Stimulated activated CD4-positive, alpha-beta T cell treated with anti-CD3 and anti-CD28 coated beads, Interleukin-4, amount 100 ng/mL, for 48 hours (primary cell): ENCODE measurements at regions not wholly inside any gene's neighbourhood (a gene's known extent, or its start where the extent isn't known, plus 50 kb on each side); places are given as distances from the start of the nearest gene placed in this dataset.
"Not testable (repeated sequence)": the region's sequence is repeated elsewhere in the genome, so short reads cannot be mapped to it uniquely, and the experiment has no call there.

Experiments used
- DNase-seq, 2 donors: peaks; one replicate each; pipeline ENCODE4 v3.0.0-alpha.2; 2020; ENCODE audit warnings: low read depth in 2 of 2

DNA sequence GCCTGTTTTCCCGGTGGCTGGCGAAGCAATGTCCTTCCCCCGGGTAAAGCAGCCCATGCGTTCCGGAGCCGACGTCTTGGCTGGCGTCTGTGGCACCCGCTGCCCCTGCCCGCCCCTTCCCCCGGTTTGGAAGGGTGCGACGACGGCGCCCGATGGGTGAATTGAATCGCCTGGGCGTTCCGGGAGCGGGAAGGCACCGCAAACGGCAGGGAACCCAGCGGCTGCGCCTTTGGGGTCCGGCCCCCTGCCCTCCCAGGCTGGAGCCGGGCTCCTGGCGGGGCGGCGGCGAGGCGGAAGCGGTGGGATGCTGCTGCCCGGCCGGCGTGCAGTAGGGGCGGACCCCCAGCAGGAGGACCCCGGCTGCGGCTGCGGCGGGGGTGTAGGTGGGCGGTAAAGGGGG lies 123.6 kb upstream of the RHOU start:
- DNase-seq = not testable (repeated sequence)

DNA sequence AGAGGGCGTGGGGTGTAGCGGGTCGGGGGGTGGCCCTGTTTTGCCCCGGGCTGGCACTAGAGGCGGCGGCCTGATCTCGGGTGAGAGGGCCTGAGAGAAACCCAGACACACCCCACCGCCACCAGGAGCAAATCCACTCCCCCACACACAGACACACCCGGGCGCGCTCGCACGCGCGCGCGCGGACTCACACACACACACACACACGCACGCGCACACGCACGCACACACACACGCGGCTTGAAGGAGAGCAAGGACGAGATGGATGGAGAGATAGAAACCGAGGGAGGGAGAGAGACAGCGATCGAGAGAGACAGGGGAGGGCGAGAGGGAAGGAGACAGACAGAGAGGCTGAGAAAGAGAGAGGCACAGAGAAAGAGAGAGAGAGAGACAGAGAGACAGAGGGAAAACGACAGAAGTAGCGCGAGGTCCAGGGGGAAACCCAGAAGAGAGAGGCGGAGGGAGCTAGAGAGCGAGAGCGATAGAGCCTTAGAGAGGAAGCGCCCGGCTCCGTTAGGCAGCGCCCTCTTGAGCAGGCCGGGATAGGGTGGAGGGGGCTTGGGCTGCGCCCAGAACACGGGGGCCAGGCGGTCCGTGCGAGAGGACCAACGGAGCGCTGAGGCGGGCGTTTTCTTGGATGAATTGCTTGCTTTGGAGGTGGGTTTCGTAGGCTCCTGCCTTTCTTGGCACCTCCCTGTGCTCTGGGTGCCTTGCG lies 113.1 kb upstream of the RHOU start:
- DNase-seq = not testable (repeated sequence)

DNA sequence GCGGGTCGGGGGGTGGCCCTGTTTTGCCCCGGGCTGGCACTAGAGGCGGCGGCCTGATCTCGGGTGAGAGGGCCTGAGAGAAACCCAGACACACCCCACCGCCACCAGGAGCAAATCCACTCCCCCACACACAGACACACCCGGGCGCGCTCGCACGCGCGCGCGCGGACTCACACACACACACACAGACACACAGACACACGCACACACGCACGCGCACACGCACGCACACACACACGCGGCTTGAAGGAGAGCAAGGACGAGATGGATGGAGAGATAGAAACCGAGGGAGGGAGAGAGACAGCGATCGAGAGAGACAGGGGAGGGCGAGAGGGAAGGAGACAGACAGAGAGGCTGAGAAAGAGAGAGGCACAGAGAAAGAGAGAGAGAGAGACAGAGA lies 108.8 kb upstream of the RHOU start:
- not testable (repeated sequence) for DNase-seq

DNA sequence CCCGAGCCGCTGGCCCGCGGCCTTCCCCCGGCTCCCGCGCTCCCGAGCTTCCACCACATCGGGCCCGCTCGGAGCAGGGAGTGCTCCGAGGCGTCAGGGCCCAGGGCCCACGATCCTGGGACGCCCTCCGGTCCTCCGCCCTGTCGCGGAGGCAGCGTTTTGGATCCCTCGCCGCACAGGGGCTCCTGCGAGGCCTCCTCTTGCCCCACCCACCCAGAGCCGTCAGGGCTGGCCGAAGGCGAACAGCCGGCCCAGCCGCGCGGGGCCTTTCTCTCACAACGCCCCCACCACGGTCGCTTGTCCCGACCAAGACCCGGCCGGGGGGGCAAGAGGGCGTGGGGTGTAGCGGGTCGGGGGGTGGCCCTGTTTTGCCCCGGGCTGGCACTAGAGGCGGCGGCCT lies 102.4 kb upstream of the RHOU start:
- not testable (repeated sequence) for DNase-seq

DNA sequence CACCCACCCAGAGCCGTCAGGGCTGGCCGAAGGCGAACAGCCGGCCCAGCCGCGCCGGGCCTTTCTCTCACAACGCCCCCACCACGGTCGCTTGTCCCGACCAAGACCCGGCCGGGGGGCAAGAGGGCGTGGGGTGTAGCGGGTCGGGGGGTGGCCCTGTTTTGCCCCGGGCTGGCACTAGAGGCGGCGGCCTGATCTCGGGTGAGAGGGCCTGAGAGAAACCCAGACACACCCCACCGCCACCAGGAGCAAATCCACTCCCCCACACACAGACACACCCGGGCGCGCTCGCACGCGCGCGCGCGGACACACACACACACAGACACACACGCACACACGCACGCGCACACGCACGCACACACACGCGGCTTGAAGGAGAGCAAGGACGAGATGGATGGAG lies 100.0 kb upstream of the RHOU start:
- DNase-seq = peak in 1 of 2 donors; percentile 29

DNA sequence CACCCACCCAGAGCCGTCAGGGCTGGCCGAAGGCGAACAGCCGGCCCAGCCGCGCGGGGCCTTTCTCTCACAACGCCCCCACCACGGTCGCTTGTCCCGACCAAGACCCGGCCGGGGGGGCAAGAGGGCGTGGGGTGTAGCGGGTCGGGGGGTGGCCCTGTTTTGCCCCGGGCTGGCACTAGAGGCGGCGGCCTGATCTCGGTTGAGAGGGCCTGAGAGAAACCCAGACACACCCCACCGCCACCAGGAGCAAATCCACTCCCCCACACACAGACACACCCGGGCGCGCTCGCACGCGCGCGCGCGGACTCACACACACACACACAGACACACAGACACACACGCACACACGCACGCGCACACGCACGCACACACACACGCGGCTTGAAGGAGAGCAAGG lies 97.8 kb upstream of the RHOU start:
- DNase-seq = not testable (repeated sequence)

DNA sequence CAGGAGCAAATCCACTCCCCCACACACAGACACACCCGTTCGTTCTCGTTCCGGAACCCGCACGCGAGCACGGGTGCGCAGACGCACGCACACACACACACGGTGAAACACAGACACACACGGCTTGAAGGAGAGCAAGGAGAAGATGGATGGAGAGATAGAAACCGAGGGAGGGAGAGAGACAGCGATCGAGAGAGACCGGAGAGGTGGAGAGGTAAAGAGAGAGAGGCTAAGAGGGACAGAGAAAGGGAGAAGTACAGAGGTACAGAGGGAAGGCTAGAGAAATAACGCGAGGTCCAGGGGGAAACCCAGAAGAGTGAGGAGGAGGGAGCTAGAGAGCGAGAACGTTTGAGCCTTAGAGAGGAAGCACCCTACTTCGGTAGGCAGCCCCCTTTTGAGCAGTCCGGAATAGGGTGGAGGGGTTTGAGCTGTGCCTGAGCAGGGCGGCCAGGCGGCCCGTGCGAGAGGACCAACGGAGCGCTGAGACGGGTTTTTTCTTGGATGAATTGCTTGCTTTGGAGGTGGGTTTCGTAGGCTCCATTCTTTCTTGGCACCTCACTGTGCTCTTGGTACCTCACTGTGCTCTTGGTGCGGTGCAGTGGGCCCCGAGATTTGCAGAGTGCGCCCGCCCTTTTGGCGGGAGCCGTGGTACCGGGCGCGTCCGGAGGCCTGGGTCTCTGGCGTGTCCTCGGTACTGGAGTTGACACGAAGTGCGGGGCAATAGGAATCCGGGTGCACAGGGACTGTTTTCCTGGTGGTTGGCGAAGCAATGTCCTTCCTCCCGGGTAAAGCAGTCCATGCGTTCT lies 88.4 kb upstream of the RHOU start:
- DNase-seq = peak in 1 of 2 donors; percentile 11

DNA sequence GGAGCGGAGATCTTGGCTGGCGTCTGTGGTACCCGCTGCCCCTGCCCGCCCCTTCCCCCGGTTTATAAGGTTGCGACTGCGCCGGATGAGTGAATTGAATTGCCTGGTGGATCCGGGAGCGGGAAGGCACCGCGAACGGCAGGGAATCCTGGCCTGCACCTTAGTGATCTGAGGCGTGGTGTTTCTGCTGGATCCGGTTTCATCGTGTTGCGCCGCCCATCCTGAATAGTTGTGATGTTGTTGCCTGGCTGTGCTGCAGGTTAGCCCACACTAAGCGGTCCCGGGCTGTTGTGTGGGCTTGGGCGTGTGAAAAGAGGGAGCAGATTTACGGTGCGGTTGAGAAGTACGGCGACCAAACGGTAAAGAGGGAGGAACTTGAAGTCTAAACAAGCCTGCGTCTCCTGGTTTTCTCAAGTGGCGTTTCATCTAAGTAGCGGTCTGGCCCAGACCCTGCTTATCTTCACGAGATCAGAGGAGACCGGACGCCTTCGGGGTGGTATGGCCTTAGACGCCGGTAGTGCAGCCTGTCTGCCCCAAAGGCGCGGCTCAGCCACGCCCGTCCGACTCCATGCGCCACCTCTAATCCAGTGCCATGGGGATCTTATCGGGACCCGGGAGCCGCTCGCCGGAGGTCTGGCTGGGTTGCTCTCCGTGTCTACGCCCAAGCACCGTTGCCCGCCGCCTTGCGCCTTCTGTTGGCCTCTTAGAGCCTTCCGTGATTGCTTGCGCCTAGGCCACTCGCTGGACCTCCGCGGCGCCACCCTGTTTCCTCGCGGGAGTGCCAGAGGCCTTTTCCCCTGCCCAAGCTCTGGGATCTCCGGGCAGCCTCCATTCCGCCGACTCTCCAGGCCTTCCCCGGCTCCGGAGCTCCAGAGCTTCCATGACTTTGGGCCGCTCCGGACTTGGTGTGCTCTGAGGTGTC lies 87.5 kb upstream of the RHOU start:
- peak; percentile 10 to 15 for DNase-seq

DNA sequence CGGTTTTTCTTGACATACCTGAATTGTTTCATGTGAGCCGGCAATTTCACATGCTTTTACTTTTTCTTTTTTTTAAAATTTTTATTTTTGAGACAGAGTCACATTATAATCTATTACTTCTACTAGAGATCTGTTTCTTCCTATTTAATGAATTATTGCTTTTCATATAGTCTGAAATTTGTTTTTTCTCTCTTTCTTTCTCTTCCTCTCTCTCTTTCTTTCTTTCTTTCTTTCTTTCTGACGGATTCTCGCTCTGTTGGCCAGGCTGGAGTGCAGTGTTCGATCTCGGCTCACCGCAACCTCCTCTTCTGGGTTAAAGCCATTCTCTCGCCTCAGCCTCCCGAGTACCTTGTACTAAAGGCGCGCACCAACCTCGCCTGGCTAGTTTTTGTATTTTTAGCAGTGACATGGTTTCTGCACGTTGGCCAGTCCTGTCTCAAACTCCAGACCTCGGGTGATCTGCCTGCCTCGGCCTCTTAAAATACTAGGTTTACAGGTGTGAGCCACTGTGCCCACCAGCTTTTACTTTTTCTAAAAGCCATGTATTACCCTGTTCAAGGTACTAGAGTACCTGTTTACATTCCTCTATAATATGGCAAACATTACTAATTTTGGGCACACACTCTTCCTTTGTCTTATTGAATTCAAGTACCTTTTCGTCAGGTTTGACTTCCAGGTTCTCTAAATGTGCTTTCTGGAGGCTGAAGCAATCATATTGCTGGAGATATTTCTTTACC lies 86.5 kb upstream of the RHOU start:
- DNase-seq = no peak

DNA sequence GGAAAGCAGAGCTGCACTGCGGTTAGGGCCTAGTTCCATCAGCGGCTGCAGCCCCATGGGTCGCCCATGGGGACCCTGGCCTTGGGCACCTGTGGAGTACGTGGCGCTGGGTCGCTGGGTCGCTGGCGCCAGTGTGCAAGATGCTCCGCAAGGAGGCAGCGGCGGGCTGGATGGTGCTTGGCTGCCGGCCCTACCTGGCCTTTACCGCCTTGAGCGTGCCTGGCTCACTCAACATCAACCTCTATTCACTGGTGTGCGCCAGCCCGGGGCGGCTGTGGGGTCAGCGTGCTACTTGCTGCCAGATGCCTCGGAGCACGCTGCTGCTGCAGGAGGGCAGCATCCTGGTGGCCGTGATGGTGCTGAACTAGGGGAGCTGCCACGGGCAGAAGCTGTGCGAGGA lies 85.1 kb upstream of the RHOU start:
- DNase-seq = no peak

DNA sequence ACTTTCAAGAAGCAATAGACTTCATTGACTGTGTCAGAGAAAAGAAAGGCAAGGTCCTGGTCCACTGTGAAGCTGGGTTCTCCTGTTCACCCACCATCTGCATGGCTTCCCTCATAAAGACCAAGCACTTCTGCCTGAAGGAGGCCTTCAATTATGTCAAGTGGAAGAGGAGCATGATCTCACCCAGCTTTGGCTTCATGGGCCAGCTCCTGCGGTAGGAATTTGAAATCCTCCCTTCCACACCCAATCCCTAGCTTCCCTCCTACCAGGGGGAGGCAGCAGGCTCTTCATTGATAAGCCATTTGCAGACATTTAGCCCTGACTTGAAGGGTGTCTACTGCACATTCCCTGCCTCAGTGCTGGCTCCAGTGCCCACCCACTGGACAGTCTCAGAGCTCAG lies 84.3 kb upstream of the RHOU start:
- no peak for DNase-seq

DNA sequence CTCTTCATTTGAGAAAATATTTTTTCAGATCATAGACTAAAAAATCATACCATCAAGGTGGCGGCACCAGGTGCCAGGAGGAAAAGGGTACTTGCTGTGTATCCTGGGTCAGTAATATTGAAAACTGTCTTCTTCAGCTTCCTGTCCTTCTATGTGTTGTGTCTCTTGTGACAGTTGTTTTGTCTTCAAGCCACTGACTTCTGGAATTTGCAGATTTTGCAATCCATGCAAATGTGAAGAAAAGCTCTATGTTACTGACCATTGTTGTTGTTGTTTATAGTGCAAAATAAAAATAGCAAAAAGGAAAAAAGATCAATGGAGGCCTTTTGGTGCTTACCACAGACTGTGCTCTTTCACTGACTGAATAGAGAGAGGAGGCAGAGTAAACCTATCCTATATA lies 83.2 kb upstream of the RHOU start:
- DNase-seq = no peak

DNA sequence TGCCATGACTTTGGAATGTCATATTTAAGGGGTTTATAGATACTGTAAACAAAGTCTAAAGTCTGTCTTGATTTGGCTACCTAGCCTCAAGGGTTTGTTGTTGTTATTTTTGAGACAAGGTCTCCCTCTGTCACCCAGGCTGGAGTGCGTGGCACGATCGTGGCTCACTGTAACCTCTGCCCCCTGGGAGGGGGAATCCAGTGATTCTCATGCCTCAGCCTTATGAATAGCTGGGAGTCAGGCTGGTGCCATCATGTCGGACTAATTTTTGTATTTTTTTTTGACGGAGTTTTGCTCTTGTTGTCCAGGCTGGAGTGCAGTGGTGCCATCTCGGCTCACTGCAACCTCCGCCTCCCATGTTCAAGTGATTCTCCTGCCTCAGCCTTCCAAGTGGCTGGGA lies 82.2 kb upstream of the RHOU start:
- DNase-seq = not testable (repeated sequence)

DNA sequence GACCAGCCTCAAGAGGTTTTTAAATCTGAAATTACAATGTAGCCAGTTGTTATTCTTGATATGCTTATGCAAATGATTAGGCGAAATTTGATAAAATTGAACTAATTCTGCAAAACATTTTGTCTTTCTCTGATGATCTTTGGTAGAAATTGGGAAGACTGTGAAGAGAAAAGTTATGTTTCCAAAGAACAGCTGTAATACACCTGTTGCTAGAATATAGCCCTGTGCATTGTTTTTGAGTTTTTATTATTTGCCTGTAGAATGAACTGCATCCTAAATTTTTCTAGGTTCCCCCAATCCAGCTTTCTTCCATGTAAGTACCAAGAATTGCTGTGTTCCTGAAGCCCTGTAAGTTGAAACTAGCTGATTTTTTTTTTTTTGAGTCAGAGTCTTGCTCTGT lies 81.5 kb upstream of the RHOU start:
- no peak for DNase-seq

DNA sequence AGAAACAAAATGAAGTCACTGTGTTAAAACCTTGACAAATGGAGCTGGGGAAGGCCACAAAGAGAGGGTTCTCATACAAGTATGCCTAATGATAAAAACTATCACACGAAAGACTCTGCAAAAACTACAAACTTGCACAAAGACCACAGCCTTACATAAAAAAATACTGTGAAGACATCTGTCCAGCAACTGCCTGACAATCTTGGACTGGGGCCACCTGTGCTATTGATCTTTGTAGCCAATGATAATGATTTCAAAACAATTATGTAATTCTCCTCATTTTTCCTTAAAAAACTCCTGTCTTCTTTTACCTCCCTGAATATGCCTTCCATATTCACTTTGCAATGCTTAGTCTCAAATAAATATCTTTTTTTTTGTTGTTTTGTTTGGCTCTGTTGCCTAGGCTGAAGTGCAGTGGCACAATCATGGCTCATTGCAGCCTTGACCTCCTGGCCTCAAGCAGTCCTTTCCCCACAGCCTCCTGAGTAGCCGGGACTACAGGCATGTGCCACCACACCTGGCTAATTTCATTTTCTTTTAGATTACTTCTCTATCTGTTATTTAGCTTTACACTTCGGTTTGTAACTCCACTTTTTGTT lies 79.4 kb upstream of the RHOU start:
- no peak for DNase-seq

DNA sequence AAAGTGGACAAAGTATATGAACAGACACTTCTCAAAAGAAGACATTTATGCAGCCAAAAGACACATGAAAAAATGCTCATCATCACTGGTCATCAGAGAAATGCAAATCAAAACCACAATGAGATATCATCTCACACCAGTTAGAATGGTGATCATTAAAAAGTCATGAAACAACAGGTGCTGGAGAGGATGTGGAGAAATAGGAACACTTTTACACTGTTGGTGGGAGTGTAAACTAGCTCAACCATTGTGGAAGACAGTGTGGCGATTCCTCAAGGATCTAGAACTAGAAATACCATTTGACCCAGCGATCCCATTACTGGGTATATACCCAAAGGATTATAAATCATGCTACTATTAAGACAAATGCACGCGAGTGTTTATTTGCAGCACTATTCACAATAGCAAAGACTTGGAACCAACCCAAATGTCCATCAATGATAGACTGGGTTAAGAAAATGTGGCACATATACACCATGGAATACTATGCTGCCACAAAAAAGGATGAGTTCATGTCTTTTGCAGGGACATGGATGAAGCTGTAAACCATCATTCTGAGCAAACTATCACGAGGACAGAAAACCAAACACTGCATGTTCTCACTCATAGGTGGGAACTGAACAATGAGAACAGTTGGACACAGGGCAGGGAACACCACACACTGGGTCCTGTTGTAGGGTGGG lies 73.1 kb upstream of the RHOU start:
- DNase-seq = not testable (repeated sequence)

DNA sequence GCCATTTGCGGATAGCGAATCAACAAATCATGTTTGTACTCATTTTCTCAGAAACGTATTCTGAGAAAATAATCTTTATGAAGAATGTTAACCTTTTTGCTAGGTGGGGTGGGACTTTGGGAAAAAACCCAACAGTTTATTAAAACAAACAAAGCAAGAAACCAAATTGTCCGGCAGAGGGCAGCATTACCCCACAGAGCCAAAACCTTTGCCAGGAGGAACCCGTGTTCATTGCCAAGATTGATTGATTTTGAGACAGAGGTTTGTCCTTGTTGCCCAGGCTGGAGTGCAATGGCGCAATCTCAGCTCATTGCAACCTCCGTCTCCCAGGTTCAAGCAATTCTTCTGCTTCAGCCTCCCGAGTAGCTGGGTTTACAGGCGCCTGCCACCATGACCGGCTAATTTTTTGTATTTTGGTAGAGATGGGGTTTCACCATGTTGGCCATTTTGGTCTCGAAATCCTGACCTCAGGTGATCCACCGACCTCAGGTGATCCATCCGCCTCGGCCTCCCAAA lies 70.8 kb upstream of the RHOU start:
- DNase-seq = peak; percentile 66 to 79

DNA sequence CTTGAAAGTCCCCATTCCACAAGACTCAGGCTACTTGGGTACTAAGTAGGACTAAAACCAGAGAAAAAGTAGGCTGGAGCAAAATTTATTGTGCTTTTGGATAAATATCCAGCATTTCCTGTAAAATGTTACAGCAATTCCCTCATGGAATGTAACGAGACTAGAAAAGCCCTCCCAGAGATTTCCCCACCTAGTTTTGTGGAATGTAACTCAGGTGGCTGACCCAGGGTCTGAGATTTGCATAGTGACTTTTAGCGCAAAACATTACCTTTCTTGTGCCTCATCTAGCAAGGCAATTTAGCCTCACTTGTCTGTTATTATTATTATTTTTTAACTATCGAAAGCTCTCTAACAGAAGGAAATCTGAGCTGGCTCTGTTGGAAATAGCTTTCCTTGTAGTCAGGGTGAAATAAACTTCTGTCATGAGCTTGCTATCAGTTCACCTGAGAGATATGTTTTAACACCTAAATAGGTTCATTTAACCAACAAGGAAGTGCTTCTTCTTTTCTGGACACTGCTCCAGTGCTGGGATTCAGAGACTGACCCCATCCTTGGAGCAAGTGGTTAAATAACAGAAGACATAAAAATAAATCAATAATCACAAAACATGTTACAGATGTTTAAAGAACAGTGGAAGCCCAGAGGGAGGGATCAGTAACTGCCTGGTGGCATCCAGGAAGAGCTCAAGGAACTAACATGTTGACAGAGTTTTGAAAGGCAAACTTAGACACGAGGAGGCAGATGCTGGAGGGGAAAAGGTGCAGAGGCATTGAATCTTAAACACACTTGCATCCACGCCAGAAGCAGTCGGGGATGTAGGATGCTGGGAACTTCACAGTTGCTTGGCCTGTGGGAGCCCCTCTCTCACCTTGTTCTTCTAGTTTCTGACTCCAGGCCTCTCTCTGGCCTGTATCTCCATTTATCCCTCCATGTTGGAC lies 68.3 kb upstream of the RHOU start:
- DNase-seq = no peak

DNA sequence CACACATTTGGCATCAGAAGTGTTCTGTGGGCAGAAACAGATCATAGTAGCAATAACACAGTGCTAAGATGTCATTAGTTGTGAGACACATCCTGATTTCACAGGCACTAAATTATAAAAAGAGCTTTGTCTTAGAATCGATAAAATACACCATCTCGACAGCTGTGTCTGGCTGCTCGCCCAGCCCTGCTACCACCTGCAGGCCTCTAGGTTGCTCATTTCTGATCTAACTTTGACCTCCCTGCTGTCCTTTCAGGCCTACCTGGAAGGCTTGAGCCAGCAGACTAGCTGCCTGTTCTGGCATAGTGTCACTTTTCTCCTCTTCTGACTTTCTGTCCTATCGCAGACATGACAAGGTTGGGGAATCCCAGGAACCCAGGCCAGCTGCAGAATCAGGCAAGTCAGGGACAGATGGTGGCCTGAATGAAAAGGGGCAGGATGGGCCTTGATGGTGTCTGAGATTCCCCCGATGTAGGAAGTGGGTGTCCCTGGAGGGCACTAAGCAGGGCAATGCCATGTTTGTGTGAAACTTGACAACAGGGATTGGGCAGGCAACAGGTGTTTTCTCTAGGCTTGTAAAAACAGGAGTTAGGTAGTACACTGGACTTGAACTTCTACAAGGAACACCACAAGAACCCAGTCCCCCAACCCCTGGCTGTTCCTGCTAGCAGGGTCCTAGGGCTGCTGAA lies 66.6 kb upstream of the RHOU start:
- DNase-seq = no peak
